ENCODE measurements at regions not wholly inside any gene's neighbourhood (a gene's known extent, or its start where the extent isn't known, plus 50 kb on each side); places are given as distances from the start of the nearest gene placed in this dataset.
"Not testable (repeated sequence)": the region's sequence is repeated elsewhere in the genome, so short reads cannot be mapped to it uniquely, and the experiment has no call there.

DNA sequence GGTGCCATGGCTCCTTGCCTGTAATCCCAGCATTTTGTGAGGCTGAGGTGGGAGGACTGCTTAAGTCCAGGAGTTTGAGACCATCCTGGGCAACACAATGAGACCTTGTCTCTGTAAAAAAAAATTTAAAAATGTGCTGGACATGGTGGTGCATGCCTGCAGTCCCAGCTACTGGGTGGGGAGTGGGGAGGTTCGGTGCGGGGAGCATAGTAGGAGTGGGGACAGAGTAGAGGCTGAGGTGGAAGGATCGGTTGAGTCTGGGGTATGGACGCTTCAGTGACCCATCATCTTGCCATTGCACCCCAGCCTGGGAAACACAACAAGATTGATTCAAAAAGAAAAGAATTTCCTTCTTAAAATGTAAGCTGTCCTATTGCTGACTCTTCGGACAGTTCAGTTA lies 1490.0 kb upstream of the GBE1 start:
- no peak for DNase-seq

DNA sequence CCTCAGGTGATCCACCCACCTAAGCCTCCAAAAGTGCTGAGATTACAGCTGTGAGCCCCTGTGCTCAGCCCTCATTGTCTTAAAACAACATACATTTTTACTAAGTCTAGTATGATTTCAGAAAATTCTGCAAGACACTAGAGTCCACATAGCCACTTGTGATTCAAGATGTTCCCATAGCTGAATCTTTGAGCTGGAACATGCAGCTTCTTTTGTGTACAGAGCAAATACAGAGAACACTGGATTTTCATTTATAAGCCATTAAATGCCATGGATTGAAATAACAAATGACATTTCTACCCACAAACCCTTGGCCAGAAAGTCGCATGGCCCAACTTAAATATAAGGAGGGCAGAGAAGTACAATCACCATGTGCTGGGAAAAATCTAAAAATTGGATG lies 1489.2 kb upstream of the GBE1 start:
- no peak for DNase-seq

DNA sequence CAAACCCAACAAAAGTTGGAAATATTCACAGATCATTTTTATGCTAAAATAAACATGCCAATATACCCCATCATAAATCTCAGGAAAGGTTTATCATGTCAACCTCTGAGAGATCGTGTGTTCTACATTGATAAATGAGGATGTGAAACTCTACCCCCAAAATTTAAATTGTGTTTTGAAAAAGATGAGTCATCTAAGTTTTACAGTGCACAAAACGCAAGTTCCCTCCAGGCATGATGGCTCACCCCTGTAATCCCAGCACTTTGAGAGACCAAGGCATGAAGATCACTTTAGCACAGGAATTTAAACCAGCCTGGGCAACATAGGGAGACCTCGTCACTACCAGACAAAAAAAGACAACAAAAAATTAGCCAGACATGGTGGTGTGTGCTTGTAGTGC lies 1487.0 kb upstream of the GBE1 start:
- no peak for DNase-seq

DNA sequence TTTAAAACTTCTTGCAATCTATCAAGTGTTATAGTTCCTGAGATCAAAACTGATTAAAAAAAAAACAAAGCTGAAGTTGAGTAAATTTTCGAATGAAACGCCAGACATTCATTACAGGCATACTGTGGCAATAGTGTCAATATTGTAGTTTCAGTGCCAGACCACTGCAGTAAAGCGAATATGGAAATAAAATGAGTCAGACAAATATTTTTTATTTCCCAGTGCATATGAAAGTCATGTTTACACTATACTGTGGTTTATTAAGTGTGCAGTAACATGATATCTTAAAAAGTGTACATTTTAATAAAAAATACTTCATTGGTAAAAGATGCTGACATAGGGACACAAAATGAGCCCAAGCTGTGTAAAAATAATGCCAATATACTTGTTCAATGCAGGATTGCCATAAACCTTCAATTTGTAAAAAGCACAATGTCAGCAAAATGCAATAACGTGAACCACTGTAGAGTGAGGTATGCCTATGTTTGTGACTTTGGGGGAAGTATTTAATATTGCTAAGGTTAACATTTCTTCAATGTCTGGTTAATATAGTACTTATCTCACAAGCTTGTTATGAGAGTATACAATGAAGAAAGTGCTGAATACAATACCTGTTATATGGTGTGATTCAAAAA lies 1473.9 kb upstream of the GBE1 start:
- DNase-seq, result no peak

GRCh38 chr3:83233715-83234114 lies 1472.3 kb upstream of the GBE1 start:
- DNase-seq, result no peak

DNA sequence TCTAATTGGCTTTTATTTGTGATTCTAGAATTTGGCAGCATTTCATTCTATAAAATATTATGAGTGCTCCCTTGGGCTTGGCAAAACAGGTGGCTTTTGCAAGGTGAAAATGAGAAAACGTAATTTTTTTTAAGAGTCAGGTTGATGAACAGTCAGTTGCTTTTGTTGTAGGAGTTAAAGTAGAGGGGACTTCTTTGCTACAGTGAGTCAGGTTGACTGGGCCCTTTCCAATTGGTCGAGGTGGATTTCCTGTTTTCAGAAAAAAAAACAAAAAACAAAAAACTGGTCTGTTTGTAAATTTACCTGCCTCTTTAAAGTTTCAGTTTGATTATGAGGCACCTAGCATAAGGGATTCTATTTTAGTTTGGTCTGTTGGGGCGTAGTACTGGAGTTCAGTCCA lies 1469.4 kb upstream of the GBE1 start:
- no peak for DNase-seq

DNA sequence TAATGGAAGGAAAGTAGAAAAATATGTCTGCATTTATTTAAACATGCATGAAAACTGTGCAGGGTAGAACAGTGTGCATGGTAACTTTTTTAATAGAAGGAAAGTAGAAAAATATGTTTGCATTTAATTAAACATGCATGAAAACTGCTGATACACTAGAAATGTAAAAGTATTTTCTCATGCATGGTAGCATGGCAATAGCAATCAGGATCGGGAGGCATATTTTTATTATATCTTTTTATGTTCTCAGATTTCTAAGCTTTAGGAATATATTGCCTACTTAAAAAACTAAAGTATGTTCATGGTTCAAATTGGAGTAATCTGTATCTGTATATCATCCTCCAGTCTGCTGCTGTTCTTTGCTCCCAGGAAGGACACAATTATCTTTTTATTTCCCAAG lies 1468.9 kb upstream of the GBE1 start:
- no peak for DNase-seq

DNA sequence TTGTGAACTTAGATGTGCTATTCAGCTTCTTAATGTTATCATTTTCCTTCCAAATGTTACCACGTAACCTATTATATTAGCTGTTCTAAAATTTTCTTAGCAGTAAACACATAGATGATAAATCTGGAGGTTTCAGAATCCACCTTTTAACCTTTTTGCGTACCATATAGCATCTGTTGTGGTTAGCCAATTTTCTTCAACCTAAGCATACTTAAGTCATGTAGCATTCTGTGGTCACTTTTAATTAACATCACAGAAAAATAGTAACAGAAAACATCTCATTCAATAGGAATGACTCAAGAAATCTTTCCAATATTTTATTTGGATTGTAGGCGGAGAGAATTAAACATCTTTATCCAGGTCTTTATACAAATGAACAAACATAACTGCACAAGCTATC lies 1465.3 kb upstream of the GBE1 start:
- DNase-seq, result no peak

DNA sequence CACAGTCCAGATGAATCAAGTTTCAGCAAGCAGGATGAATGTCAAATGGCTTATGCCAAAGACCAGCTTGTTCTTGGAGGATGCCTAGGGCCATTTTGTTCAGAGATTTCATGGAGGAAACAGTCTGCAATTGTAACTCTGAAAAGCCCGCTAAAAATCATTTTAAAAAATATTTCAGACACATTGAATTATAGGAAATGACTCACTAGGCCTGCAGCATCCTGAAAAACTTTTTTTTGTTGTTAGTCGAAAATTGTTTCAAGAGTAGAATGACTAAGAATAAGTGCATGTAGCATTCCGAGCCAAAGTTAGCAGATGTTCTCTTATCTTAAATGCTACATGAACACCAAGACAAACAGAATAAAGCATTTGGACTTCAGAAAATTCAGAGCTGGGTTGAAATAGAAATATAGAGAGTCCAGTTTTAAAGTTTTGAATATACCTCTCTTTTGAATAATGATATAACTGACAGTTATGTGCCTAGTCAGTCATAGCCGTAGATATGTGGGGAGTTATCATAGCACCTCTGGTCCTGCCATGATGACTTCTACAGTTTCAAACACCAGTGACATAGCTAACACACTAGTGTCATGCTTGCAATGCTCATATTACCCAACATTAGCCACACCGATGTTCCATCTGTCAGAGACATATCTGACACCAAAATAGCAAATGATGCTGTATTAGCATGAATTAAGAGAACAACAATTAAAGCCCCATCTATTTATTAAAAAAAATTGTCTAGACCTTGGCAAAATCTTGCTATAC lies 1462.8 kb upstream of the GBE1 start:
- DNase-seq, result no peak

DNA sequence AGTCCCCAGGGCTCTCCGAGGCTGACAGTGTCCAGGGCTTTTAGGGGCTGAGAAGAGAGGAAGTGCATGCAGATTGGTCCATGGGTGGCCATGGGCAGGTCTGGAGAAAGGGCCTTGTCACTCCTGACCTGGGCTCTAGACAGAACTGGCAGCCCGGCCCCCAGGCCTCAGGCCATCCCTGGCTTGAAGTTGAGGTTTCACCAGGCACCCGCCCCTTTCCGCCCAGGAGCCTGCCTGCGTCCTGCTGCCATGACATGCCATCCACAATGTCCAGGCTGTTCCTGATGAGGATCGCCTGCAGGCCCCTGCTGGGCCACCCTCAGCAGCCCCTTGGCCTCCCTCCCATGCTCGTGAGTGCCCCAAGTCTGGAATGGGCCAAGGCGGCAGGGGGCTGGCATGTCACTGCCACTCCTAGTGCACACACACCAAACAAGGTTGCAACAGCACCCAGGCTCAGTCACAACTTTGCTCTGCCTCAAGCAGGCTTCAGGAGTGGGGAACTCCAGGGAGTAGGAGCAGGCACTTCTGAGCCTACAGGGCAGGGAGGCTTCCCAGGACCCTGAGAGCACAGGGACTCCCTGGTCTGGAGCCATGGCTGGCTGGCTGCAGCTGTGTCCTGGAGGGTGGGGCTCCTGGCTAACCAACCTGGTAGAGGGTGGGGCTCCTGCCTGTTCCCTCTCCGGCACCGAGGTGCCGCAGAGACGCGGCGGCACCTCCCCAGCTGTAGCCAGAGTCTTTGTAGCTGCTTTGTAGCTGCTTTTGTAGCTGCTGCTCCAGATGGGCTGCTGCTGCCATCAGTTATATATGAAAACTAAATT lies 1457.1 kb upstream of the GBE1 start:
- no peak for DNase-seq

- not testable (repeated sequence) for DNase-seq
These were observed 1456.2 kb upstream of the GBE1 start for GRCh38 chr3:83217595-83218118.

- no peak for DNase-seq
These were observed 1455.6 kb upstream of the GBE1 start for GRCh38 chr3:83216919-83217594.

- no peak for DNase-seq
These were observed 1433.8 kb upstream of the GBE1 start for GRCh38 chr3:83195243-83195642.

DNA sequence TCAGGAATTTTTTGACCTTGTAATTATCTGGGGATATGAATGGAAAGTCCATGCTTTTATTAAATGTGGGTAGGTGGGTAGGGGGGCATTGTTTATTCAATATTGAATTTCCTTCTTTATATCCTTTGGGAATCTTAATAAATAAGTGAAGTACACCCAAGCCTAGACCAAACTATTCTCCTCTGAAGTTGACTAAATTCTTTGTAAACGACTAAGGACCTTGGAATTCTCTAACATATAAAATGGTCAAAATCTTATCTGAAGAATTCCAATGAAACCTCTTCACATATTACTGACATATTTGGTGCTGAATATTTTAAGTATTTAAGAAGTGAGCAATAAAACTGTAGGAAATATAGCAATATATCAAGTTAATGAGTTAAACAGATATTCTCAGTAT lies 1432.1 kb upstream of the GBE1 start:
- no peak for DNase-seq

GRCh38 chr3:83189634-83190033 lies 1428.2 kb upstream of the GBE1 start:
- no peak for DNase-seq

DNA sequence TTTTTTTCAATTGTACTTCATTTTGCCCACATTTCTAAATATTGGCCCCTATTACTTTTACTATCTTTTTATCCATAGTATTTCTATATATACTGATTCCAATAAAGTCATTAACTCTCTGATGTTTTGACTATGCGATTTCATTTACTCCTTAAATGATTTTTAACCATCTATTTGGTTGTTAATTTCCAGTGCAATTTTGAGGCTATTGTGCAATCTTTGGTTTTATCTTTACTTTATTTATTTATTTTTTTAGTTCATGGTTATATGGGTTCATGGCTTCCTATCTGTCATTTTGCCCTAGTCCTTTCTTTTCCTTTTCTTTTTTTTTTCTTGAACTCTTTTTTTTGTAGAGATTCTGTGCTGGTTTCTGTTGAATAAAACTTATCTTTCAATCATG lies 1408.0 kb upstream of the GBE1 start:
- no peak for DNase-seq

DNA sequence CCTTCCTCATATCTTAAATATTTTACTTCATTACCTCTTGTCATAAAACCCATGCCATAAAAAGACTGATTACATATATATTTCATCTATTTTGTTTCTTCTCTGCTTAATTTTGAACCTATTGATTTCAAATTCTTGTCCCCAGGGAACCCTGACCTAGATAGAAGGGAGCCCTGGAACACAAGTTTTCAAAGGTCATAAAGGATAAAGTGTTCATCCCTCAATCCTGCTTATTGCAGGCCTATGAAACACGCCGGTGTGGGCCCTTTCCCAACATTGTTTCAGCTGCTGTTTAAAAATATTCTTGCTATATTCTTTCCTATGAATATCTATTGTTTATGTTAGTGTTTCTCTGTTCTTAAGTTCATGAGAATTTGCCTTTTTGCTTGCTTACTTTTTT lies 1389.5 kb upstream of the GBE1 start:
- DNase-seq, result no peak

- DNase-seq, result no peak
These were observed 1379.5 kb upstream of the GBE1 start for GRCh38 chr3:83140983-83141382.

DNA sequence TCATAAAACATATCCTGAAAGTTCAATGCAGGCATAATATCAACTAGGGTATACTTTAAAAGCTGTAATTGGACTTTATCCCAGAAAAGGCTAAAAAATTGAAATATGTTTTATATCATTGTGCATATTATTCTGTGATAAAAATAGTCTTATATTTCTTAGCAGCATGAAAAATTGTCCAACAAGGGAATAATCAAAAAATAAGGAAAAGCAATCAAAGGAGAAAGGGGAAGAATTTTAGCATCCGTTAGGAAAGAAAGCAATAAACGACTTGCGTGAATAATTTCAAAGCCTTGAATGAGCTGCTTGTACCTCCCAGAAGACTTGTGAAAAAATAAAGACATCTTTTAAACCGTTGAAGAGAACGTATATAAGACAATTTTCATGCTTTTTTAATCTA lies 1369.8 kb upstream of the GBE1 start:
- no peak for DNase-seq

- DNase-seq, result no peak
These were observed 1361.4 kb upstream of the GBE1 start for GRCh38 chr3:83122774-83123350.

DNA sequence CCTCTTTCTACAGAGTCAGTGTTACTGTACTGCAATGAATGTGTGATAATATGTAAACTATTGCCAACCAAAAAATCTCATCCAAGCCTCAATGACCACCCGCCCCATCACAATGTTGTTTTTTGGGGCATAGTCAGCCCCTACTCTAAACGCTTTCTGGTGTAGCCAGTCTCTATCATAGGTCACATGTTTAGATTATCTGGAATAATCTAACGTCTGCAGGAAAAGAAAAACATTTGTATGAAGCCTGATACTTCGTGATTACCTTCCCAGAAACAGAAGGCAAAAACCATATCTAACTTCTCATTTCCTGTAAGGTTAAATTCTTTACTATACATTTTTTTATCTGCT lies 1331.8 kb upstream of the GBE1 start:
- DNase-seq, result no peak

DNA sequence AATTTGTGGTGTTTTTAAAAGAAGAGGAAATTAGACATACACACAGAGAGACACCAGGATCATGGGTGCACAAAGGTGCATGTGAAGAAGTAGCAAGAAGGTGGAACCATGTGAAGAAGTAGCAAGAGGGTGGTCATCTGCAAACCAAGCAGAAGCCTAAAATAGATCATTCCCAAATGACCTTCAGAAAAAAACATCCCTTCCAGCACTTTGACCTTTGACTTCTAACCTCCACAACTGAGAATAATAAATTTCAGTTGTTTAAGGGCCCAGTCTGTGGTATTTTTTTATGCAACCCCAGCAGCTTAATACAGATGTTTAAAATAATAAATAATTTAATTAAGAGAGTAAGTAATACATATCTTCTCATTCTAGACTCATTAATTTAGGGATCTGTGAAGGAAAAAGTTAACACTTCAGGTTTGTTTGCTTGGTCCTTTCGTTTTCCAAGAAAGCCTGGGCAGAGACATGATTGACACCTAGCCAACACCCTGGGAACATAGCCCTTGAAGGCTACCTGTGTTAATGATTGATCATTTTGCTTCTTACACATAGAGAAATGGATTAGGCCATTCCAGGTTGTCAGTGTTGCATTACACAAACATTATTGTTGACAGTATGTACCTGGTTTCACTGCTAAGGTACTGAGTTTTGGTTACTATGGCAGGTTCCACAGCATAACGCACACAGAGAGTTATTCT lies 1331.2 kb upstream of the GBE1 start:
- DNase-seq, result no peak
